ENCODE measurements at regions not wholly inside any gene's neighbourhood (a gene's known extent, or its start where the extent isn't known, plus 50 kb on each side); places are given as distances from the start of the nearest gene placed in this dataset.

GRCh38 chr11:18878211-18878610 is 61.0 kb downstream of the MRGPRX1 start:
- TF ChIP-seq POLR2A (IDR thresholded peaks at IDR 0.05) = no peak
- TF ChIP-seq, protein P1, sequence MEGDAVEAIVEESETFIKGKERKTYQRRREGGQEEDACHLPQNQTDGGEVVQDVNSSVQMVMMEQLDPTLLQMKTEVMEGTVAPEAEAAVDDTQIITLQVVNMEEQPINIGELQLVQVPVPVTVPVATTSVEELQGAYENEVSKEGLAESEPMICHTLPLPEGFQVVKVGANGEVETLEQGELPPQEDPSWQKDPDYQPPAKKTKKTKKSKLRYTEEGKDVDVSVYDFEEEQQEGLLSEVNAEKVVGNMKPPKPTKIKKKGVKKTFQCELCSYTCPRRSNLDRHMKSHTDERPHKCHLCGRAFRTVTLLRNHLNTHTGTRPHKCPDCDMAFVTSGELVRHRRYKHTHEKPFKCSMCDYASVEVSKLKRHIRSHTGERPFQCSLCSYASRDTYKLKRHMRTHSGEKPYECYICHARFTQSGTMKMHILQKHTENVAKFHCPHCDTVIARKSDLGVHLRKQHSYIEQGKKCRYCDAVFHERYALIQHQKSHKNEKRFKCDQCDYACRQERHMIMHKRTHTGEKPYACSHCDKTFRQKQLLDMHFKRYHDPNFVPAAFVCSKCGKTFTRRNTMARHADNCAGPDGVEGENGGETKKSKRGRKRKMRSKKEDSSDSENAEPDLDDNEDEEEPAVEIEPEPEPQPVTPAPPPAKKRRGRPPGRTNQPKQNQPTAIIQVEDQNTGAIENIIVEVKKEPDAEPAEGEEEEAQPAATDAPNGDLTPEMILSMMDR (IDR thresholded peaks at IDR 0.05) = no peak
- no peak for TF ChIP-seq POLR2AphosphoS5 (IDR thresholded peaks at IDR 0.05)

All from breast epithelium (tissue), 3 donors.